IgD-negative memory B cell (primary cell): ENCODE measurements at regions not wholly inside any gene's neighbourhood (a gene's known extent, or its start where the extent isn't known, plus 50 kb on each side); places are given as distances from the start of the nearest gene placed in this dataset.

Source experiments
- H3K27ac Mint-ChIP-seq, 3 donors: one replicate each; pipeline ENCODE4 v1.8.0; 2020 to 2022; ENCODE audit warnings: mild to moderate bottlenecking in 3 of 3, mixed read lengths in 3 of 3, moderate library complexity in 1 of 3
- H3K27me3 Mint-ChIP-seq: one replicate; pipeline ENCODE4 v1.8.0; 2021; ENCODE audit warnings: mixed read lengths
- H3K36me3 Mint-ChIP-seq: one replicate; pipeline ENCODE4 v1.8.0; 2020; ENCODE audit warnings: mild to moderate bottlenecking, mixed read lengths
- H3K4me1 Mint-ChIP-seq, 3 donors: one replicate each; pipeline ENCODE4 v1.8.0; 2020 to 2022; ENCODE audit warnings: mixed read lengths in 3 of 3, mild to moderate bottlenecking in 1 of 3
- H3K4me3 Mint-ChIP-seq, 4 donors: one replicate each; pipeline ENCODE4 v1.8.0; 2020 to 2022; ENCODE audit warnings: mild to moderate bottlenecking in 4 of 4, mixed read lengths in 4 of 4, moderate library complexity in 3 of 4
- H3K9me3 Mint-ChIP-seq, 3 donors: one replicate each; pipeline ENCODE4 v1.8.0; 2020 to 2021; ENCODE audit warnings: mixed read lengths in 3 of 3, mild to moderate bottlenecking in 1 of 3

DNA sequence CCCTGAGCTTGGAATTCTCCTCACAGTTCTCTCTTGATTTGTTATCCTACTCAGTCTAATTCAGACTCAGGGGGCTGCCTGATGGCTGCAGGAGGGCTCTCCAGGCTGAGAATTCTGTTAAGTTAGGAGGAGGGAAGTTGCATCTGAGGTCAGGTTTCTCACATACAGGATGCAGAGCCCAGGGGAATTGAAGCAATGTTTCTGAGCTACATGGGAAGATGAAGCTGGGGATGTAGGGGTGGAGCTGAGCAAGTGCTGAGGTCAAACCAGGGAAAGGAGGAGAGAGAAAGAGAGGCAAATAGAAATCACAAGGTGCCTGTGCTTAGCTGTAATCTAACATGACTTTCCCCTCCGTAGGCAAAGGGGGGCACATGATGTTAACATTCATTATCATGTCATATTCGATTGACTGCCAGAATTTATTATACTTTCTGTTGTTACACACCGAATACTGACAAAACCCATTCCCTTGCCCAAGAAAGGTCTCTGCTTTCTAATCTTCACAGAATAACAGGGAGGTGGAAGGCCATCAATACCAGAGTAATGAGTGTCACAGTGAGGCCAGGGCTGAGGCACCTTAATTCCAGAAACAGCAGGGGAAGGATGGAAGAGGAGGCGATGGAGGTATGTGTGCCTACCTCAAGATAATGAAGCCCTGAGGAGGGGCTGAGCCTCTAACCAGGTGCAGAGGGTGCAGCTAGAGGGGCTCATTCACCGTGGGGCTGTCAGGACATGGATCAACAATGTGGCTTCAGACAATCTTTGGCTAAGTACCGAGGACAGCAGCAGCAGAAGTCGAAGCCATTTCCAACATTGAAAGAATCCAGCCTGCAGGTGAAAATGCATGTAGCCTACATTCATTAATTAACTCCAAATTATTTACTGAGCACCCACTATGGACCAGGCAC is 205.4 kb upstream of the SNX19 start:
- Mint-ChIP-seq H3K9me3 (peaks cover 5 to 23% (median 9%) of the 10 kb centered on the region in 3 donors), H3K4me1 (no peaks in the 10 kb centered on the region), H3K27ac (no peak overlapping the region), H3K36me3 (no peaks in the 10 kb centered on the region), H3K4me3 (no peak overlapping the region), H3K27me3 (peaks cover 1% of the 10 kb centered on the region)

DNA sequence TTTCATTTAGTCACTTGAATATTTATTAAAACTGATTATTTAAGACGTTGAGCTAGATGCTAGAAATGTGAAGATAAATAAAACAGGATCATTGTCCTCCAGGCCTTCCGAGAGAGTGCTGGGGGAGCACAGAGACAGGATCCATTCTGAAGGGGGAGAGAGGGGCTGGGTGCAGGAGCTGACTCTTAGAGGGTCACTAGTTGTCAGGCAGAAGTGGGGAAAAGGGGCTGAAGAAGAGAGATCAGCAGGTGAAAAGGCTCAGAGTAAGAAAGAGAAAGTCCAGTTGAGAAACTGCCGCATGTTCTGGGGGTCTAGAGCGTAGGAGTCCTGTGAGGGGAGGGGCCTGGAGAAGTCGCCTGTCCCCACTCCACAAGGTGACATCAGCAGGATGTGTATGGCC is 206.2 kb upstream of the SNX19 start:
- Mint-ChIP-seq H3K27me3 (peaks cover 1% of the 10 kb centered on the region), H3K4me1 (no peaks in the 10 kb centered on the region), H3K36me3 (no peaks in the 10 kb centered on the region), H3K27ac (no peak overlapping the region), H3K9me3 (peaks cover 8 to 30% (median 9%) of the 10 kb centered on the region in 3 donors), H3K4me3 (no peak overlapping the region)

DNA sequence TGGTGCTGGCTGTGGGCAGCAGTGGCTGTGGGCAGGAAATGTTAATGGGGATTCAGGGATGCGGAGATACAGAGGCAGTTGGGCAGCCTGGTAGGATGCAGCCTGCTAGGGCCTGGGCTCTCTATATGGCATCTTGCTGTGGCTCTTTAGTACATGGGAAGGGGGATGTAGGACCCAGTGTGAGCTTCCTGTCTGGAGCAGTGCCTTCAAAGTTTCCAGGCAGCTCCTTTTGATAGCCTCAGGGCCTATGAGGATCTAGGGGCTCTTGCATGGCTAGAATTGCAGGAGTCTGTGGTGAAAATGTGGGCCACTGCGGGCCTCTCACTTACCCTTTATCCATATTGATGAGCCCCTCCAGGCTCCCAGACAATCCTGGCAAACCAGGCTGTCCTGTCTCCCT is 213.2 kb upstream of the SNX19 start:
- no peak overlapping the region for H3K27ac Mint-ChIP-seq
- H3K27me3 Mint-ChIP-seq, result no peaks in the 10 kb centered on the region
- peaks cover 5 to 29% (median 9%) of the 10 kb centered on the region in 3 donors for H3K9me3 Mint-ChIP-seq
- no peaks in the 10 kb centered on the region for H3K36me3 Mint-ChIP-seq
- H3K4me3 Mint-ChIP-seq, result no peak overlapping the region
- H3K4me1 Mint-ChIP-seq, result no peaks in the 10 kb centered on the region

DNA sequence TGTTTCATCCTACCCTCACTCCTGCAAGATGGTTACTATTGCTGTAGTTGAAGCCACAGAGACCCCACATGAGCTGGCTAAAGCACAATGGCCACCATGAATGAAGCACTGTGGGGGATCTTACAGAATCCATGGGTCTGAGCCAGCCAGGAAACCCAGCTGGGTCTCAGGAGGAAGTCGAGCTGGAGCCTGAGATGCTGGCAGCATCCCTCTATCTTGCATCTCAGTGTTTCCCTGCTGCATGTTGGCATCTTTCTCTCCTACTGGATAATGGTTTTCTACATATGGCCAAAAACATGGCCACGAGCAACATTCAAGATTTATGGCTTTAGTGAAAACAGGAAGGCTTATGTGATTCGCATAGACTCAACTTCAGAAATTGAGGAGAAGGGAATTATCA is 219.3 kb upstream of the SNX19 start:
- Mint-ChIP-seq H3K27me3 (no peaks in the 10 kb centered on the region), H3K9me3 (no peaks in the 10 kb centered on the region), H3K4me1 (no peaks in the 10 kb centered on the region), H3K27ac (no peak overlapping the region), H3K36me3 (no peaks in the 10 kb centered on the region), H3K4me3 (no peak overlapping the region)

DNA sequence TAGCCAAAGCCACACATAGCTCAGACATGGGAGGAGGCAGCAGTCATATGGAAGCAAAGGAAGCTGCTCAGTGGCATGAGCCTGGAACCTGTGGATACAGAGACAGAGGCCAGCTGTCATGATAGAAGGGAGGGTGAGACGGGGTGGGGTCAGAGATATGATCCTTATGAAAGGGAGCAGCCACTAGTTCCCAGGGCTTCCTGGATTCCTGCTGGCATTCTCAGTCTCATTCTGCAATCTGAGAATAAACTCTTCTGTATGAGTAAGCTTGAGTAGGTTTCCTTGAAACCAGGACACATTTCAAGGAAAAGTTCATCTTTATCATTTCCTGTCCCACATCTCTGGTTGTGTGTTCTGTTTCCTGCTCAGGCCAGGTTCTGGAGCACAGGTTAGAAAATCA is 220.2 kb upstream of the SNX19 start:
- H3K27ac Mint-ChIP-seq, result no peak overlapping the region
- no peaks in the 10 kb centered on the region for H3K36me3 Mint-ChIP-seq
- no peaks in the 10 kb centered on the region for H3K27me3 Mint-ChIP-seq
- H3K9me3 Mint-ChIP-seq, result no peaks in the 10 kb centered on the region
- H3K4me3 Mint-ChIP-seq, result no peak overlapping the region
- no peaks in the 10 kb centered on the region for H3K4me1 Mint-ChIP-seq

DNA sequence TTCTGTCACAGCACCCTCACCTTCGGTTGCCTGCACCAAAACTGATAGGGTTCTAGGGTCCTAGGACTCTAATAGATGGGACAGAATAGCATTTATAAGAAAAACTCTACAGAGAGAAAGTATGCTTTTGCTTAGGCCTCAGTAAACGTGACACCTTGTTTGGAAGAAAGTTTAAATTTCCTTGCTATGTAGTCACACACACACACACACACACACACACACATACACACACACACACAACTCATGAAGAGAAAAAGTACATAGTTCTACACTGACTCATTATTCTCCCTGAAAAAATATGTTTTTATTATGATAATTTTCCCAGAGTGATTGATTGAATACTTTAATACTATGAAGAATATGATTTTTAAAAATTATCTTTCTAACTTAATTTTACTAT is 220.8 kb upstream of the SNX19 start:
- Mint-ChIP-seq H3K4me3 (no peak overlapping the region), H3K36me3 (no peaks in the 10 kb centered on the region), H3K9me3 (no peaks in the 10 kb centered on the region), H3K4me1 (no peaks in the 10 kb centered on the region), H3K27ac (no peak overlapping the region), H3K27me3 (no peaks in the 10 kb centered on the region)

DNA sequence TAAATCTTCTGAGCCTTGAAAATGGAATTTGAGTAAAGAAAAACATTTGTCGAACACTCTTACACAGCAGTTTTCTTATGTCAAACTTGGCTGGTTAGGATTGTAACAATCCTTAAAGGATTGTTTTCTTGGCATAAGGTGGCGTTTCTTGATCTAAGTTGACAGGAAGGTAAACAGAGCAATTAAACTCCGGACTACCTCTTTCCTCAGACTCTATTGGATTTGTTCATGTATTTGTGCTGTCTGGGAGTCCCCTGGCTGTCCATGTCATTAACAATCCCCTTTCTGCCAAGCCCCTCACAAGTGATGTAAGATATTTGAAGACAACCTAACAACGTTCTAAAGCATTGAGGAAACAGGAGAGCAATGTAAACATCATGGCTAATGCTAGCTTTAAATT is 222.5 kb upstream of the SNX19 start:
- Mint-ChIP-seq H3K27ac (no peak overlapping the region), H3K4me3 (no peak overlapping the region), H3K27me3 (no peaks in the 10 kb centered on the region), H3K36me3 (no peaks in the 10 kb centered on the region), H3K4me1 (no peaks in the 10 kb centered on the region), H3K9me3 (no peaks in the 10 kb centered on the region)

DNA sequence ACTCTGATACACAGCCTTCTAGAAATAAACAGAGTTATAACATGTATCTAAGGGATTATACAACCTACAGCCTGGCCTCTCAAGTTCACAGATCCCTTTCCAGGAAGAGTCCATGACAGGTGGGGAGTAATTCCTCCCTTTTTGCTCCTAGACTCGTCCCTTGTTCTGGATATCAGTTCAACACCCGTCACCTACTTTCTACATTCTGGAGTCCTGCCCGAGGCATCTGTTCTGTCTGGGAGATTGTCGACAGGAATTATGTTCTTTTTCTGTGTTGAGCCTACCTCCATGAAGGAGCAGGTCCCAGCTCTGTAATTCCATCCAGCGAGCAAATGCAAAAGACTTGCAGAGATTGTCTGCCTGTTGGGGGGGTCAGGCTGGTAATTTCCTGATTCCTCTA is 224.6 kb upstream of the NTM start:
- H3K27me3 Mint-ChIP-seq, result no peaks in the 10 kb centered on the region
- no peaks in the 10 kb centered on the region for H3K36me3 Mint-ChIP-seq
- H3K27ac Mint-ChIP-seq, result no peak overlapping the region
- no peaks in the 10 kb centered on the region for H3K4me1 Mint-ChIP-seq
- H3K9me3 Mint-ChIP-seq, result peaks cover 0 to 1% (median 0%) of the 10 kb centered on the region in 3 donors
- no peak overlapping the region for H3K4me3 Mint-ChIP-seq

DNA sequence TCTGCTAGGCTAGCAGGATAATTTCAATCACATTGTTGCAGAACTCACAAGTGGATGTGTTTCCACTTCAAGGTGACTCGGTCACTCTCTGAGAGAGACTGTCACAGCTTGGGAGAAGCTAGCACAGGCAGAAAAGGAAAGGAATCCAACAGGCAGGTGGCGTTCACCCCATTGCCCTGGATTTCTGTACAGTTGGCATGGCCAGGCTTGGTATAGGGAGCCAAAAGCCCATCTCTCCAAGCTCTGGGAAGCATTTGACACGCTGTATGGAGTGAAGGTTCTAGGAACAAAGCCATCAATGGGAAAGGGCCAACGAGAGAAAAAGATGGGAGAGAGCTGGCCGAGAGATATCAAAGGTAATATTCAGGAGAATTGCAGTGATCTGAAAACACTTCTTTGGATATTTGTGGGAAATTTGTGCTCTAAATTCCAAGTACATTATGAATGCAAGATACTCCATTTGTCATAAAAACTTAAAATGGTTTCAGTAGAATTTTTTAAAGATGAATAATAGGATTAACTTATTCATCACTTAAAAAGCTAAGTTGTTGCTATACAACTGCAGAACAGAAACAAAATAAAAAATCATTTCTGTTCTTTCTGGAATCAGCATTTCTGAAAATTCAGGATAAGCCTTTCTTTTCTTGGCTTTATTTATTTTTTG is 223.5 kb upstream of the NTM start:
- no peak overlapping the region for H3K4me3 Mint-ChIP-seq
- H3K27me3 Mint-ChIP-seq, result no peaks in the 10 kb centered on the region
- H3K9me3 Mint-ChIP-seq, result peaks cover 0 to 1% (median 0%) of the 10 kb centered on the region in 3 donors
- H3K36me3 Mint-ChIP-seq, result no peaks in the 10 kb centered on the region
- H3K4me1 Mint-ChIP-seq, result no peaks in the 10 kb centered on the region
- no peak overlapping the region for H3K27ac Mint-ChIP-seq

DNA sequence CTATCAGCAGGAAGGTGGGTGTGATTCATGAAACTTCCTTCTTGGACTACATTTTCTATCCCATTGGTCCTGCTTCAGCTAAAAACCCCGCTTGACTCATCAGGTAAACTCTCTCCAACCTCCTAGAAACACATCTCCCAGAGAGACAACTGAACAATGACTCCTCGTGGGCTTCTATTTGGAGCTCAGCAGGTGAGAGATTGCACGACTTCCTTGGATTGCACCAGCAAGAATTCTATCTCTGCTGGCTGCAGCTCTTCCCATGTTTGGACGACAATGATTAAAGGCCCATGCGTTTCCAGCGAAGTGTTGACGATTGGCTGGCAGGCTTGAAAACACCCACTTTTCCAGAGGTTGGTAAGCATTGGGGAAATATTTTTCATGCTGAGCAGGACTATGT is 216.1 kb upstream of the NTM start:
- no peaks in the 10 kb centered on the region for H3K36me3 Mint-ChIP-seq
- H3K27me3 Mint-ChIP-seq, result no peaks in the 10 kb centered on the region
- H3K27ac Mint-ChIP-seq, result no peak overlapping the region
- H3K9me3 Mint-ChIP-seq, result peaks cover 0 to 2% (median 1%) of the 10 kb centered on the region in 3 donors
- no peaks in the 10 kb centered on the region for H3K4me1 Mint-ChIP-seq
- no peak overlapping the region for H3K4me3 Mint-ChIP-seq

DNA sequence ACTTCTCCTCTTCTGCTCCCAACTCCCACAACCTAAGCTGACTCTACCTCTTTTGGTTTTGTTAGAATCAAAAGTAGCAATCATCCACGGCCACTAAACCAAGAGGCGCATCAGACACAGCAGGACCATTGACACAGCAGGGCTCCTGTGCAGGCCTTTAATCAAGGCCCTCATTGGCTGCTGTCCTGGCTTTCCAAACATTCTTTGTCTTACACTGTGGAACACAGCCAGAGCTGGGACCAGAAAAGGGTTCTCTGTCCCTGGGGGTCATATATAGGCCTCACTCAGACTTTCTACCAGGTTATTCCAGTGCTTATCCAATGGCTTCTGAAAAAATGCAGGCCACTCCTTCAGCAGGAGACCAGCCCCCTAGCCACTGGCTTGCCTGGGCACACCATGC is 212.7 kb upstream of the NTM start:
- Mint-ChIP-seq H3K4me3 (no peak overlapping the region), H3K4me1 (no peaks in the 10 kb centered on the region)

DNA sequence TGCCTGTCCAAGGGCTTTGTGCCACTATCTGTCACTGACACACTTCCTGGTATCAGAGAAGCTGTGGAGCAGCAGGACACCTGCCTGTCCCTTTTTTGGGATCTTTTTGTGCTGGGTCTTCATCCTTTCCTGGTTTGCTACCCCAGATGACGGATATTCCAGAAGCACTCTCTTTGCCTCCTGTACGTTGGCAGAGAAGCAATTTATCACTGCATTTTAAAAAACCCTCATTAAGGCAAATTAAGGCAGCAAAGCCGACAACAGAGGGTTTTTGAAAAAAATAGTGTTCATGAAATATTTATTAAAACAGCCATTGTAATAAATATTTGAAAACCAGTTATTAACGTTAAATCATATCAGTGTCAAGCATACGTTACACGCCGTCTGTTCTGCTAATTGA is 209.6 kb upstream of the NTM start:
- no peaks in the 10 kb centered on the region for H3K4me1 Mint-ChIP-seq
- no peak overlapping the region for H3K4me3 Mint-ChIP-seq
- no peaks in the 10 kb centered on the region for H3K36me3 Mint-ChIP-seq
- H3K27ac Mint-ChIP-seq, result no peak overlapping the region
- H3K27me3 Mint-ChIP-seq, result no peaks in the 10 kb centered on the region
- peaks cover 0 to 2% (median 0%) of the 10 kb centered on the region in 3 donors for H3K9me3 Mint-ChIP-seq

More for the DNA sequence above, 212.7 kb upstream of the NTM start:
- H3K27me3 Mint-ChIP-seq, result no peaks in the 10 kb centered on the region
- H3K27ac Mint-ChIP-seq, result no peak overlapping the region
- H3K36me3 Mint-ChIP-seq, result no peaks in the 10 kb centered on the region
- H3K9me3 Mint-ChIP-seq, result peaks cover 0 to 2% (median 2%) of the 10 kb centered on the region in 3 donors

DNA sequence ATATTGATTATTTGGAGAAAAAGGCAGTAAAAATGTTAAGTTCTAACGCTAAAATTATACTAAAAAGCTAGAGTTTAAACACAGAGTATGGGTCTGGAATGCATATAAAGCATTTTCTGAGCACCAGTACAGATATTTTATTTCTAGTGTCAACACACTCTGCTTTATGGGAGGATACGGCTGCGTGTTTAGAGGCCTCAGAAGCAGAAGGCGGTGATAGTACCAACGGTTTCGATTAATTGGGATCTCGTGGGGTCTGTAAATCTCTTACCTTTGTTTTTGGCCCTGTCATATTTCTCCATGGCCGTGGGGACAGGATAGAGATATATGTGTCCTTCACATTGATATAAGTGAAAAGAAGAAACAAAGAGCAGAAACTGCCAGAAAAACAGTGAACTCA is 206.8 kb upstream of the NTM start:
- Mint-ChIP-seq H3K4me1 (no peaks in the 10 kb centered on the region), H3K4me3 (no peak overlapping the region), H3K27me3 (no peaks in the 10 kb centered on the region), H3K9me3 (peaks cover 0 to 2% (median 2%) of the 10 kb centered on the region in 3 donors), H3K36me3 (no peaks in the 10 kb centered on the region), H3K27ac (no peak overlapping the region)

DNA sequence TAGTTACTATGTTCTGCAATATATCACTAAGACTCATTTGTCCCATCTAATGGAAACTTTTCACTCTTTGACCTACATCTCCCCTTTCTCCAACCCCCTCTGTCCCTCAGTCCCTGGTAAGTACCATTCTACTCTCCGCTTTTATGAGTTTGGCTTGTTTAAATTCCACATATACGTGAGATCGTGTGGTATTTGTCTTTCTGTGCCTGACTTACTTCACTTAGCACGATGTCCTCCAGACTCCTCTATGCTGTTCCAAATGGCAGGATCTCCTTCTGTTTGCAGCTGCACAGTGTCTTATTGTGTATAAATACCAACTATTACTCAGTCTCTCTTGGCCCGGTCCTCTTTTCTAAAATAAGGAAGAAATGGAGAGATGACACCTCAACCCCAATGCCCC is 205.4 kb upstream of the NTM start:
- no peak overlapping the region for H3K27ac Mint-ChIP-seq
- peaks cover 0 to 2% (median 2%) of the 10 kb centered on the region in 3 donors for H3K9me3 Mint-ChIP-seq
- no peaks in the 10 kb centered on the region for H3K27me3 Mint-ChIP-seq
- no peak overlapping the region for H3K4me3 Mint-ChIP-seq
- no peaks in the 10 kb centered on the region for H3K4me1 Mint-ChIP-seq
- no peaks in the 10 kb centered on the region for H3K36me3 Mint-ChIP-seq

DNA sequence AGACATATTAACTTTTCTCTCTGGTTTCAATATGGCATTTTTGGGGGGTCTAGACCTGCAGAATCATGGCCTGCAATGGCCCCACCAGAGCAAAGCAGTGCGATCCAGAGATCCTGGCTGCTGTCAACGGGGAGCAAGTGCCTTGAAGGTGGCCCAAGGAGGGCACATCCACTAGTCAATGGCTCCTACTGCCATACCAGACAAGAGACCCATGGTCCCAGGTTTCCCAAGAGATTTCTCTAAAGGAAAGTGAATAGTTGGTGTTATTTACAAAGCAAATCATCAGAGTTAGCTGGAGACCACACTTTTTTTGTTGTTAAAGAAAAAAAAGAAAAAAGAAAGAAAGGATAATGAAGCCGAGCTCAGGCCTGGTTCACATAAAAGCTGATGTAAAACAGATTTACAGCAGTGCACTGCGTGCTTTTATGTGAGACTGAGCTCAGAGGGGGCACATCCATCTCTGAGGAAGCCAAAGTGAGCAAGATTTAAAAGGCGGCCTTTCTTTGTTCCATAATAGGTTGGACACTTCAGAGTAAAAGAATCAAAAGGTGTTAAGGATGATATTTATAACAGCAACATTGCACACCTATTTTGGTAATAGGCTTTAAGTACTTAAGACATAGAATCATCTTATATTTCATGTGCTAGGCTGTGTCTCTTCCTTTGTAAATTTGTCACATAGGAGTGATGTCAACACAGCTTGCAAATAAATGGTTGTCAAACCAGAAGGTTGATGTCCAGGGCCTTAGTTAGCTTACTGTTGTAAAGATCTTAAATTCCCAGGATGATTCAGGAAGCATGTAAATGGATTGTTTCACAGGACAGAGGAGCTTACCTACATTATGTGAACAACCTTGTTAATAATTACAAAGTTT is 201.3 kb upstream of the NTM start:
- Mint-ChIP-seq H3K27ac (no peak overlapping the region), H3K36me3 (no peaks in the 10 kb centered on the region), H3K9me3 (peaks cover 0 to 2% (median 0%) of the 10 kb centered on the region in 3 donors), H3K4me1 (peaks cover 0 to 3% (median 0%) of the 10 kb centered on the region in 3 donors), H3K4me3 (no peak overlapping the region), H3K27me3 (no peaks in the 10 kb centered on the region)
